ENCODE measurements at regions not wholly inside any gene's neighbourhood (a gene's known extent, or its start where the extent isn't known, plus 50 kb on each side); places are given as distances from the start of the nearest gene placed in this dataset.
A peak's percentile ranks its signal among the peaks of the same experiment; 100 is the strongest.

GRCh38 chr11:122038543-122038942 lies 77.5 kb downstream of the BLID start:
- H3K27me3 ChIP-seq (ENCODE audit: control insufficient read depth, extremely low read depth, insufficient read depth, low read length) = no peaks in the 10 kb centered on the region
- no peaks in the 10 kb centered on the region for H3K79me2 ChIP-seq (ENCODE audit: control insufficient read depth, insufficient read depth, low read length)
- no peak overlapping the region for H3K9ac ChIP-seq (ENCODE audit: control insufficient read depth, extremely low read depth, insufficient read depth, low read length)
- dilution Hi-C loops (cut with MboI; ENCODE audit: extremely low pct_ligation_motif_present, low sequenced_read_pairs) = no loop called here
- FAIRE-seq (peak; percentile 73), DNase-seq (ENCODE audit: low read depth, low spot score) (no peak)
- H3K4me2 ChIP-seq (ENCODE audit: control insufficient read depth, extremely low read depth, insufficient read depth, low read depth, low read length) = no peak overlapping the region
- no peaks in the 10 kb centered on the region for H3K9me1 ChIP-seq (ENCODE audit: control insufficient read depth, extremely low read depth, insufficient read depth, low read length)
- no peak overlapping the region for H3K4me3 ChIP-seq (ENCODE audit: control insufficient read depth in 2 of 3, extremely low read depth in 1 of 3, insufficient read depth in 2 of 3, low read depth in 1 of 3, low read length in 3 of 3)
- no peaks in the 10 kb centered on the region for H3K9me3 ChIP-seq (ENCODE audit: control insufficient read depth, low read depth, low read length)
- TF ChIP-seq EZH2 (IDR thresholded peaks at IDR 0.05; ENCODE audit: low read length) (no peak), CTCF (optimal IDR thresholded peaks at IDR 0.05 in 1 of 3, IDR thresholded peaks at IDR 0.05 in 1 of 3, conservative IDR thresholded peaks at IDR 0.05 in 1 of 3; ENCODE audit: extremely low read depth in 1 of 3, insufficient read depth in 2 of 3, low read length in 3 of 3) (no peak)
- H3K36me3 ChIP-seq (ENCODE audit: control insufficient read depth in 2 of 2, extremely low read depth in 1 of 2, insufficient read depth in 2 of 2, low read length in 2 of 2) = no peaks in the 10 kb centered on the region
- peaks cover 4% of the 10 kb centered on the region for H3K4me1 ChIP-seq (ENCODE audit: control insufficient read depth, extremely low read depth, insufficient read depth, low read length)
- H4K20me1 ChIP-seq (ENCODE audit: control insufficient read depth, extremely low read depth, insufficient read depth, low read length) = no peaks in the 10 kb centered on the region
- H3K27ac ChIP-seq (ENCODE audit: control insufficient read depth, insufficient read depth, low read length) = no peak overlapping the region
- no peak overlapping the region for H2AFZ ChIP-seq (ENCODE audit: control insufficient read depth, low read length)

GRCh38 chr11:122037911-122038310 lies 78.1 kb downstream of the BLID start:
- Histone ChIP-seq H3K36me3 (ENCODE audit: control insufficient read depth in 2 of 2, extremely low read depth in 1 of 2, insufficient read depth in 2 of 2, low read length in 2 of 2) (no peaks in the 10 kb centered on the region), H3K27me3 (ENCODE audit: control insufficient read depth, extremely low read depth, insufficient read depth, low read length) (no peaks in the 10 kb centered on the region), H3K9ac (ENCODE audit: control insufficient read depth, extremely low read depth, insufficient read depth, low read length) (no peak overlapping the region), H3K9me3 (ENCODE audit: control insufficient read depth, low read depth, low read length) (no peaks in the 10 kb centered on the region), H3K27ac (ENCODE audit: control insufficient read depth, insufficient read depth, low read length) (no peak overlapping the region), H3K4me2 (ENCODE audit: control insufficient read depth, extremely low read depth, insufficient read depth, low read depth, low read length) (no peak overlapping the region), H4K20me1 (ENCODE audit: control insufficient read depth, extremely low read depth, insufficient read depth, low read length) (no peaks in the 10 kb centered on the region), H3K9me1 (ENCODE audit: control insufficient read depth, extremely low read depth, insufficient read depth, low read length) (no peaks in the 10 kb centered on the region), H3K79me2 (ENCODE audit: control insufficient read depth, insufficient read depth, low read length) (no peaks in the 10 kb centered on the region), H3K4me1 (ENCODE audit: control insufficient read depth, extremely low read depth, insufficient read depth, low read length) (peaks cover 4% of the 10 kb centered on the region), H3K4me3 (ENCODE audit: control insufficient read depth in 2 of 3, extremely low read depth in 1 of 3, insufficient read depth in 2 of 3, low read depth in 1 of 3, low read length in 3 of 3) (no peak overlapping the region), H2AFZ (ENCODE audit: control insufficient read depth, low read length) (no peak overlapping the region)
- TF ChIP-seq EZH2 (IDR thresholded peaks at IDR 0.05; ENCODE audit: low read length) = no peak
- TF ChIP-seq CTCF (optimal IDR thresholded peaks at IDR 0.05 in 1 of 3, IDR thresholded peaks at IDR 0.05 in 1 of 3, conservative IDR thresholded peaks at IDR 0.05 in 1 of 3; ENCODE audit: extremely low read depth in 1 of 3, insufficient read depth in 2 of 3, low read length in 3 of 3) = no peak
- DNase-seq (ENCODE audit: low read depth, low spot score) = no peak
- dilution Hi-C loops (cut with MboI; ENCODE audit: extremely low pct_ligation_motif_present, low sequenced_read_pairs) = no loop called here
- peak; percentile 5 for FAIRE-seq

Data from keratinocyte (primary cell).